GM23248 (cell line): ENCODE measurements at regions not wholly inside any gene's neighbourhood (a gene's known extent, or its start where the extent isn't known, plus 50 kb on each side); places are given as distances from the start of the nearest gene placed in this dataset.

Experiments used
- EZH2 ChIP-seq: fragments of 200-600 bp; sonication (generic); IDR thresholded peaks from 2 replicates; pipeline ENCODE4 v1.6.1; 2018; ENCODE audit warnings: antibody characterized with exemption, mild to moderate bottlenecking; ENCODE audit not compliant: insufficient read depth, poor library complexity, severe bottlenecking
- EZH2phosphoT487 ChIP-seq: fragments of 200-600 bp; sonication (generic); IDR thresholded peaks from 2 replicates; pipeline ENCODE4 v1.6.1; 2018; ENCODE audit warnings: antibody characterized with exemption, moderate library complexity, mild to moderate bottlenecking, low read depth; ENCODE audit not compliant: insufficient read depth

DNA sequence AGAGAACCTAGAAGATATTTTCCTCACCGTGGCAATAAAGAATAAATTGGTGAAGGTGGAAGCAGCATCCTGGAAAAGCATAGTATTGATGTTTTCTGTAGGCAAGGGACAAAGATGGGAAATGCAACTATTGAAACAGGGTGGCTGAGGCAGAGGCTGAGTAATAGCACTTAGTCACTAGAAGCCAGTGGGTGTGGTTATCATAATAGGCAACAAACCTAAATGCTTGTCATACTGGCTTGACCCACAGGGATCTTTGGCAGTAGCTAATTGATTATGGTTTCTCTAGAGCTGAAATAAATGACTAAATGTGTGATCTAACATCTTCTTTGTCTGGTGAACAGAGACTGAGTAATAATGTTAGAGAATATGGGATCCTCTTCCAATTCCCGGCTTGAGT is 353.6 kb upstream of the RPS6KA3 start:
- TF ChIP-seq EZH2 (no peak), EZH2phosphoT487 (0 out of 2 replicates have a peak, but pooled peaks have one; percentile 45)
